H9 (cell line): ENCODE measurements at regions not wholly inside any gene's neighbourhood (a gene's known extent, or its start where the extent isn't known, plus 50 kb on each side); places are given as distances from the start of the nearest gene placed in this dataset.

Experiments used
- DNase-seq: peaks from one replicate; pipeline ENCODE4 v3.0.0-alpha.2; 2017
- H2AFZ ChIP-seq: one replicate; pipeline ENCODE4 v1.6.1; 2013; ENCODE audit warnings: mild to moderate bottlenecking, low read length, control low read depth, moderate library complexity
- H2AK5ac ChIP-seq: 2 replicates; pipeline ENCODE4 v1.6.1; 2013; ENCODE audit warnings: low read length, control low read depth, mixed read lengths; ENCODE audit not compliant: insufficient read length
- H2BK120ac ChIP-seq: one replicate; pipeline ENCODE4 v1.6.1; 2013; ENCODE audit warnings: low read depth, mild to moderate bottlenecking, low read length, control low read depth, inconsistent platforms; ENCODE audit not compliant: poor library complexity, severe bottlenecking
- H2BK12ac ChIP-seq: 2 replicates; pipeline ENCODE4 v1.6.1; 2013; ENCODE audit warnings: low read length, control low read depth, mixed read lengths, low read depth; ENCODE audit not compliant: insufficient read length
- H2BK15ac ChIP-seq: 2 replicates; pipeline ENCODE4 v1.6.1; 2013; ENCODE audit warnings: low read depth, low read length, control low read depth
- H2BK20ac ChIP-seq: one replicate; pipeline ENCODE4 v1.6.1; 2013; ENCODE audit warnings: low read depth, mild to moderate bottlenecking, low read length, control low read depth, inconsistent platforms; ENCODE audit not compliant: poor library complexity, severe bottlenecking
- H2BK5ac ChIP-seq: 2 replicates; pipeline ENCODE4 v1.6.1; 2013; ENCODE audit warnings: low read length, control low read depth, mixed read lengths; ENCODE audit not compliant: insufficient read length
- H3K14ac ChIP-seq: 2 replicates; pipeline ENCODE4 v1.6.1; 2013; ENCODE audit warnings: low read length, control low read depth; ENCODE audit not compliant: insufficient read depth
- H3K18ac ChIP-seq: 2 replicates; pipeline ENCODE4 v1.6.1; 2013; ENCODE audit warnings: low read depth, mild to moderate bottlenecking, mixed read lengths, low read length, control low read depth; ENCODE audit not compliant: insufficient read length
- H3K23ac ChIP-seq: 2 replicates; pipeline ENCODE4 v1.6.1; 2013; ENCODE audit warnings: low read length, control low read depth, mixed read lengths, low read depth; ENCODE audit not compliant: insufficient read length
- H3K23me2 ChIP-seq: 2 replicates; pipeline ENCODE4 v1.6.1; 2013; ENCODE audit warnings: low read depth, mild to moderate bottlenecking, mixed read lengths, low read length, control low read depth; ENCODE audit not compliant: insufficient read length, poor library complexity, severe bottlenecking
- H3K27ac ChIP-seq: 2 replicates; pipeline ENCODE4 v1.5.1; 2013; ENCODE audit warnings: low read length, control low read depth, mixed read lengths, low read depth; ENCODE audit not compliant: insufficient read length
- H3K27me3 ChIP-seq: 2 replicates; pipeline ENCODE4 v1.6.1; 2013; ENCODE audit warnings: low read length, control low read depth, inconsistent platforms; ENCODE audit not compliant: insufficient read depth
- H3K4ac ChIP-seq: 2 replicates; pipeline ENCODE4 v1.6.1; 2013; ENCODE audit warnings: low read depth, mild to moderate bottlenecking, control low read depth, inconsistent platforms, low read length, moderate library complexity
- H3K4me1 ChIP-seq: 2 replicates; pipeline ENCODE4 v1.6.1; 2013; ENCODE audit warnings: low read length, control low read depth, inconsistent platforms; ENCODE audit not compliant: insufficient read depth
- H3K4me2 ChIP-seq: 2 replicates; pipeline ENCODE4 v1.6.1; 2013; ENCODE audit warnings: low read length, control low read depth, mixed read lengths; ENCODE audit not compliant: insufficient read length, insufficient read depth
- H3K56ac ChIP-seq: 2 replicates; pipeline ENCODE4 v1.6.1; 2013; ENCODE audit warnings: low read depth, mild to moderate bottlenecking, mixed read lengths, low read length, control low read depth; ENCODE audit not compliant: insufficient read length
- H3K79me1 ChIP-seq: 2 replicates; pipeline ENCODE4 v1.6.1; 2013; ENCODE audit warnings: low read depth, mild to moderate bottlenecking, moderate library complexity, low read length, control low read depth, inconsistent platforms; ENCODE audit not compliant: insufficient read depth, poor library complexity, severe bottlenecking
- H3K79me2 ChIP-seq: 2 replicates; pipeline ENCODE4 v1.6.1; 2013; ENCODE audit warnings: low read length, control low read depth, inconsistent platforms; ENCODE audit not compliant: insufficient read depth
- H3K9ac ChIP-seq: 2 replicates; pipeline ENCODE4 v1.6.1; 2013; ENCODE audit warnings: low read length, control low read depth, mixed read lengths; ENCODE audit not compliant: insufficient read length; ENCODE audit errors: extremely low read depth
- H3K9me3 ChIP-seq: one replicate; pipeline ENCODE4 v1.6.1; 2013; ENCODE audit warnings: low read depth, low read length, inconsistent platforms; ENCODE audit not compliant: control insufficient read depth
- H3T11ph ChIP-seq: one replicate; pipeline ENCODE4 v1.6.1; 2013; ENCODE audit warnings: mild to moderate bottlenecking, low read length, control low read depth, inconsistent platforms
- H4K20me1 ChIP-seq: one replicate; pipeline ENCODE4 v1.6.1; 2013; ENCODE audit not compliant: control insufficient read depth, insufficient read length, insufficient read depth
- H4K5ac ChIP-seq: 2 replicates; pipeline ENCODE4 v1.6.1; 2013; ENCODE audit warnings: low read depth, mild to moderate bottlenecking, mixed read lengths, low read length, control low read depth; ENCODE audit not compliant: insufficient read length
- H4K8ac ChIP-seq: replicated peaks from 2 replicates; pipeline ENCODE4 v1.6.1; 2013; ENCODE audit warnings: low read length, control low read depth, mixed read lengths, low read depth; ENCODE audit not compliant: insufficient read length
- H4K91ac ChIP-seq: 2 replicates; pipeline ENCODE4 v1.6.1; 2013; ENCODE audit warnings: low read depth, mild to moderate bottlenecking, moderate library complexity, mixed read lengths, low read length, control low read depth; ENCODE audit not compliant: insufficient read length
- H3K27ac Mint-ChIP-seq, 3 experiments: 2 replicates in 2 of 3; 3 replicates in 1 of 3; pipeline ENCODE4 v1.8.0; 2020 to 2021; ENCODE audit warnings: mixed read lengths in 3 of 3, mild to moderate bottlenecking in 1 of 3, moderate library complexity in 1 of 3
- H3K27me3 Mint-ChIP-seq: 2 replicates; pipeline ENCODE4 v1.8.0; 2021; ENCODE audit warnings: low read depth, mild to moderate bottlenecking, moderate library complexity, mixed read lengths
- H3K36me3 Mint-ChIP-seq, 3 experiments: 2 replicates in 2 of 3; 3 replicates in 1 of 3; pipeline ENCODE4 v1.8.0; 2020 to 2021; ENCODE audit warnings: low read depth in 3 of 3, mixed read lengths in 3 of 3; ENCODE audit not compliant: insufficient read depth in 1 of 3
- H3K4me1 Mint-ChIP-seq, 2 experiments: 2 replicates each; pipeline ENCODE4 v1.8.0; 2020; ENCODE audit warnings: mixed read lengths in 2 of 2
- H3K4me3 Mint-ChIP-seq, 2 experiments: 2 replicates in 1 of 2; 3 replicates in 1 of 2; pipeline ENCODE4 v1.8.0; 2020 to 2021; ENCODE audit warnings: mild to moderate bottlenecking in 2 of 2, mixed read lengths in 2 of 2, moderate library complexity in 1 of 2
- H3K9me3 Mint-ChIP-seq, 2 experiments: 2 replicates in 1 of 2; 3 replicates in 1 of 2; pipeline ENCODE4 v1.8.0; 2020; ENCODE audit warnings: mild to moderate bottlenecking in 2 of 2, mixed read lengths in 2 of 2, moderate library complexity in 1 of 2
- CTCF ChIP-seq: fragments of 200-600 bp; sonication (generic); conservative IDR thresholded peaks from 3 replicates; pipeline ENCODE4 v1.8.0; 2021; ENCODE audit warnings: antibody characterized with exemption, mild to moderate bottlenecking
- WGBS: extraction: QIAGEN DNeasy Blood & Tissue Kit; methylation state at CpG from one replicate; pipeline ENCODE4 v1.1.7; 2013; ENCODE audit warnings: missing lambda C conversion rate, low lambda C conversion rate, mixed read lengths; ENCODE audit not compliant: insufficient read length; ENCODE audit errors: extremely low coverage; 5-methylcytosine and 5-hydroxymethylcytosine counted together

GRCh38 chr3:171944118-171945016 lies 95.0 kb upstream of the FNDC3B start:
- Histone ChIP-seq H3K4me1 (no peaks in the 10 kb centered on the region; the same call in 1 of the 2 replicates), H3K27me3 (no peaks in the 10 kb centered on the region), H2BK5ac (no peak overlapping the region), H2BK12ac (no peak overlapping the region), H3K23ac (no peak overlapping the region), H2AFZ (no peak overlapping the region), H4K91ac (no peak overlapping the region), H3K79me2 (no peaks in the 10 kb centered on the region), H3K14ac (no peak overlapping the region), H3K56ac (no peak overlapping the region), H3K27ac (no peak overlapping the region), H3K9ac (no peak overlapping the region), H4K8ac (no peak overlapping the region), H2BK15ac (no peak overlapping the region), H3K4me2 (no peak overlapping the region), H2BK20ac (no peak overlapping the region), H2AK5ac (no peak overlapping the region), H3T11ph (no peak overlapping the region), H3K79me1 (no peaks in the 10 kb centered on the region), H4K20me1 (no peaks in the 10 kb centered on the region), H3K23me2 (no peaks in the 10 kb centered on the region), H3K9me3 (no peaks in the 10 kb centered on the region), H3K18ac (no peak overlapping the region), H3K4ac (no peak overlapping the region), H2BK120ac (no peak overlapping the region), H4K5ac (no peak overlapping the region)
- Mint-ChIP-seq H3K4me1 (peaks cover 8 to 10% of the 10 kb centered on the region in 2 experiments), H3K9me3 (no peaks in the 10 kb centered on the region), H3K27me3 (no peaks in the 10 kb centered on the region), H3K36me3 (no peaks in the 10 kb centered on the region; a peak in 3 of 7 replicates), H3K4me3 (no peak overlapping the region; a peak in 1 of 5 replicates), H3K27ac (no peak overlapping the region)
- WGBS = no CpG with 5 or more reads among the region's 6 CpGs
- TF ChIP-seq CTCF = no peak
- no peak for DNase-seq
